Sigmoid colon (tissue), 6 donors: ENCODE measurements at regions not wholly inside any gene's neighbourhood (a gene's known extent, or its start where the extent isn't known, plus 50 kb on each side); places are given as distances from the start of the nearest gene placed in this dataset.

Experiments
- DNase-seq: peaks from one replicate; pipeline ENCODE4 v3.0.0-alpha.2; 2019
- H3K27ac ChIP-seq, 4 donors: fragments of 200-600 bp; sonication (generic); one replicate each; pipeline ENCODE4 v1.5.1; 2016 to 2019; ENCODE audit warnings: mild to moderate bottlenecking in 1 of 4
- H3K27me3 ChIP-seq, 3 donors: fragments of 200-600 bp; sonication (generic); one replicate each; pipeline ENCODE4 v1.5.1; 2019; ENCODE audit warnings: mild to moderate bottlenecking in 1 of 3
- H3K36me3 ChIP-seq, 4 donors: fragments of 200-600 bp; sonication (generic); one replicate each; pipeline ENCODE4 v1.5.1; 2016 to 2019
- H3K4me1 ChIP-seq, 4 donors: fragments of 200-600 bp; sonication (generic); one replicate each; pipeline ENCODE4 v1.5.1; 2017 to 2019
- H3K4me3 ChIP-seq, 4 donors: fragments of 200-600 bp; sonication (generic); one replicate each; pipeline ENCODE4 v1.5.1; 2017 to 2019; ENCODE audit warnings: mild to moderate bottlenecking in 2 of 4, moderate library complexity in 1 of 4
- H3K9me3 ChIP-seq, 4 donors: fragments of 200-600 bp in 3 of 4; sonication (generic) in 3 of 4; one replicate each; pipeline versions ENCODE4 v1.5.1 to v1.6.1; 2013 to 2019
- EP300 ChIP-seq, 4 donors: sonication (generic); formaldehyde crosslinking; IDR thresholded peaks; one replicate each; pipeline ENCODE4 v1.6.1; 2017; ENCODE audit warnings: antibody characterized with exemption in 4 of 4
- POLR2A ChIP-seq, 2 donors: fragments of 450-650 bp; IDR thresholded peaks; one replicate each; pipeline ENCODE4 v1.6.1; 2016; ENCODE audit warnings: antibody characterized with exemption in 2 of 2, mild to moderate bottlenecking in 2 of 2, moderate library complexity in 2 of 2
- POLR2AphosphoS5 ChIP-seq, 4 donors: sonication (generic); formaldehyde crosslinking; IDR thresholded peaks; one replicate each; pipeline ENCODE4 v1.6.1; 2017; ENCODE audit warnings: antibody characterized with exemption in 4 of 4
- WGBS, 2 donors: extraction: QIAGEN DNeasy Blood & Tissue Kit; methylation state at CpG; one replicate each; pipeline ENCODE4 v1.1.7; 2013; 5-methylcytosine and 5-hydroxymethylcytosine counted together
- intact Hi-C: fragments of 100-400 bp; cut with DNase I; formaldehyde crosslinking; loops from one replicate; pipeline ENCODE4 v1.15.1; 2023
- TF ChIP-seq, protein P1 (sequence below), 4 experiments: fragments of 450-650 bp in 3 of 4; fragments of 200-600 bp in 1 of 4; IDR thresholded peaks; one replicate each; pipeline ENCODE4 v1.5.1; 2016 to 2019; ENCODE audit warnings: antibody characterized with exemption in 4 of 4, mild to moderate bottlenecking in 3 of 4, moderate library complexity in 2 of 4
- donor health status: healthy with polysubstance abuse.
- donor health status: healthy.

DNA sequence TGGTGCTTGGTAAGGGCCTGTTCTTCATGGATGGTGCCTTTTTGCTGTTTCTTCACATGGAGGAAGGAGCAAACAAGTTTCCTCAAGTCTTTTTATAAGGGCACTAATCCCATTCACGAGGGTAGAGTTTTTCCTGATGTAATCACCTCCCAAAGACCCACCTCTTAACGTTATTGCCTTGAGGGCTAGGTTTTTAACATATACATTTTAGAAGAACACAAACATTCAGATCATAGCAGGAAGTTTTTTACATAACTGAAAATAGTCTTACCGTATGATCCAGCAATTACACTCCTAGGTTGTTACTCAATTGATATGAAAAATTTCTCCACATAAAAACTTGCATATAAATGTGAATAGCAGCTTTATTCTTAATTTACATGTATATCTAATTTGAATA, 976.3 kb downstream of the DSC3 start:
- DNase-seq = no peak
- H3K4me1 ChIP-seq = no peaks in the 10 kb centered on the region
- H3K4me3 ChIP-seq = no peak overlapping the region
- no peak for TF ChIP-seq POLR2AphosphoS5 (IDR thresholded peaks at IDR 0.05)
- TF ChIP-seq POLR2A (IDR thresholded peaks at IDR 0.05) = no peak
- no peak for TF ChIP-seq EP300 (IDR thresholded peaks at IDR 0.05)
- TF ChIP-seq, protein P1, sequence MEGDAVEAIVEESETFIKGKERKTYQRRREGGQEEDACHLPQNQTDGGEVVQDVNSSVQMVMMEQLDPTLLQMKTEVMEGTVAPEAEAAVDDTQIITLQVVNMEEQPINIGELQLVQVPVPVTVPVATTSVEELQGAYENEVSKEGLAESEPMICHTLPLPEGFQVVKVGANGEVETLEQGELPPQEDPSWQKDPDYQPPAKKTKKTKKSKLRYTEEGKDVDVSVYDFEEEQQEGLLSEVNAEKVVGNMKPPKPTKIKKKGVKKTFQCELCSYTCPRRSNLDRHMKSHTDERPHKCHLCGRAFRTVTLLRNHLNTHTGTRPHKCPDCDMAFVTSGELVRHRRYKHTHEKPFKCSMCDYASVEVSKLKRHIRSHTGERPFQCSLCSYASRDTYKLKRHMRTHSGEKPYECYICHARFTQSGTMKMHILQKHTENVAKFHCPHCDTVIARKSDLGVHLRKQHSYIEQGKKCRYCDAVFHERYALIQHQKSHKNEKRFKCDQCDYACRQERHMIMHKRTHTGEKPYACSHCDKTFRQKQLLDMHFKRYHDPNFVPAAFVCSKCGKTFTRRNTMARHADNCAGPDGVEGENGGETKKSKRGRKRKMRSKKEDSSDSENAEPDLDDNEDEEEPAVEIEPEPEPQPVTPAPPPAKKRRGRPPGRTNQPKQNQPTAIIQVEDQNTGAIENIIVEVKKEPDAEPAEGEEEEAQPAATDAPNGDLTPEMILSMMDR (IDR thresholded peaks at IDR 0.05) = no peak
- no peaks in the 10 kb centered on the region for H3K9me3 ChIP-seq
- intact Hi-C loops = no loop called here
- H3K27ac ChIP-seq = no peak overlapping the region
- H3K27me3 ChIP-seq = no peaks in the 10 kb centered on the region
- no peaks in the 10 kb centered on the region for H3K36me3 ChIP-seq
- WGBS, 2 donors = 49 to 55% methylated on average over 3 of the region's 3 CpGs

DNA sequence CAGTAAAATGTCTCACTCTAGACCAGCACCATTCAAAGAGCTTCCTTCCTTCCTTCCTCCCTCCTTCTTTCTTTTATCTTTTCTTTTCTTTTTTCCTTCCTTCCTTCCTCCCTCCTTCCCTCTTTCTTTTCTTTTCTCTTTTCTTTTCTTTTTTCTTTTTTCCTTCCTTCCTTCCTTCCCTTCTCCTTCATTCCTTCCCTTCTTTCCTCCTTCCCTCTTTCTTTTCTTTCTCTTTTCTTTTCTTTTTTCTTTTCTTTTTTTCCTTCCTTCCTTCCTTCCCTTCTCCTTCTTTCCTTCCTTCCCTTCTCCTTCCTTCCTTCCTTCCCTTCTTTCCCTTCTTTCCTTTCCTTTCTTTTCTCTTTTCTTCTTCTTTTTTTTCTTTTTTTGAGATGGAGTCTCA, 985.1 kb downstream of the DSC3 start:
- H3K4me1 ChIP-seq = no peaks in the 10 kb centered on the region
- no peak for DNase-seq
- no peak overlapping the region for H3K4me3 ChIP-seq
- H3K9me3 ChIP-seq = no peaks in the 10 kb centered on the region
- no peaks in the 10 kb centered on the region for H3K36me3 ChIP-seq
- intact Hi-C loops = no loop called here
- H3K27me3 ChIP-seq = no peaks in the 10 kb centered on the region
- TF ChIP-seq POLR2A (IDR thresholded peaks at IDR 0.05) (no peak), EP300 (IDR thresholded peaks at IDR 0.05) (no peak), POLR2AphosphoS5 (IDR thresholded peaks at IDR 0.05) (no peak)
- TF ChIP-seq, protein P1 (IDR thresholded peaks at IDR 0.05) = no peak
- H3K27ac ChIP-seq = no peak overlapping the region

DNA sequence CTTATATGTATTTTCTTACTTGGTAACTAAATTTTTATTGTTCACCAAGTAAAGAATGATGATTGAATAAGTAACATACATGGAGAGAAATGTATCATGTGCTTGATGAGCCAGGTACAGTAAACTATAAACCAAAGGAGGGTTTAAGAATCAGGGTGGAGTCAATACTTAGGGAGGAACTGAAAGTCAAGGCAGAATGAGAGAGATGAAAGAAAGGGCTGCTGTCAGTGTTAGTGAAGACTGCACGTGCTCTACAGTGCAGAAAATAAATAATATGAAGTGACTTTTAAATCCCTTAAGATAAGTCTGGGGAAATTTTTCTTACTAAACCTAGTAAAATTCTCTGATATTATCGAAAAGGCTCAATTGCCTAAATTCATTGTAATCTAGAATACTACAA, 986.0 kb downstream of the DSC3 start:
- no peak overlapping the region for H3K4me3 ChIP-seq
- H3K36me3 ChIP-seq = no peaks in the 10 kb centered on the region
- WGBS, 2 donors = 70 to 74% methylated on average over 2 of the region's 2 CpGs
- no peaks in the 10 kb centered on the region for H3K9me3 ChIP-seq
- TF ChIP-seq EP300 (IDR thresholded peaks at IDR 0.05) (no peak), POLR2AphosphoS5 (IDR thresholded peaks at IDR 0.05) (no peak), POLR2A (IDR thresholded peaks at IDR 0.05) (no peak)
- TF ChIP-seq, protein P1 (IDR thresholded peaks at IDR 0.05) = no peak
- no peaks in the 10 kb centered on the region for H3K27me3 ChIP-seq
- no peaks in the 10 kb centered on the region for H3K4me1 ChIP-seq
- DNase-seq = no peak
- intact Hi-C loops = no loop called here
- no peak overlapping the region for H3K27ac ChIP-seq

DNA sequence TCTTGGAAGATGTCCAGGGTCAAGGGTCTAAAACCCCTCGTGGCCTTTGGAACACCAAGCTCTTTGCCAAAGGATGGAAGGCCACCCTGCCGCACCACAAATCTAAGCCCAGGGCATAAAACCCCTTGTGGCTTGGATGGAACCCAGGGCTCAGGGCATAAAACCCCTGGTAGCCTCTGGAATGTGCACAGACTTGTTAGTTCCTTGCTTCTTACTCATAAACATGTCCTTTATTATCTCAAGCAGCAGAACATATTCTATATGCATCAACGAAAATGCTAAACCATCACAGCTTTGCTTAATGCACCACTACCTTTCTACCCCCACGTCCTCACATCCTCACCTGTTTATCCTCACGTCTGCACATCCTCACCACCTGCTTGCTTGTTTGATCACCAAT, 998.0 kb downstream of the DSC3 start:
- Histone ChIP-seq H3K27ac (no peak overlapping the region), H3K27me3 (no peaks in the 10 kb centered on the region), H3K4me1 (no peaks in the 10 kb centered on the region), H3K36me3 (no peaks in the 10 kb centered on the region), H3K4me3 (no peak overlapping the region), H3K9me3 (peaks cover 0 to 2% (median 0%) of the 10 kb centered on the region in 4 donors)
- 61 to 68% methylated on average over 5 of the region's 5 CpGs for WGBS, 2 donors
- DNase-seq = no peak
- intact Hi-C loops = no loop called here
- TF ChIP-seq EP300 (IDR thresholded peaks at IDR 0.05) (no peak), POLR2AphosphoS5 (IDR thresholded peaks at IDR 0.05) (no peak), POLR2A (IDR thresholded peaks at IDR 0.05) (no peak)
- TF ChIP-seq, protein P1 (IDR thresholded peaks at IDR 0.05) = no peak

DNA sequence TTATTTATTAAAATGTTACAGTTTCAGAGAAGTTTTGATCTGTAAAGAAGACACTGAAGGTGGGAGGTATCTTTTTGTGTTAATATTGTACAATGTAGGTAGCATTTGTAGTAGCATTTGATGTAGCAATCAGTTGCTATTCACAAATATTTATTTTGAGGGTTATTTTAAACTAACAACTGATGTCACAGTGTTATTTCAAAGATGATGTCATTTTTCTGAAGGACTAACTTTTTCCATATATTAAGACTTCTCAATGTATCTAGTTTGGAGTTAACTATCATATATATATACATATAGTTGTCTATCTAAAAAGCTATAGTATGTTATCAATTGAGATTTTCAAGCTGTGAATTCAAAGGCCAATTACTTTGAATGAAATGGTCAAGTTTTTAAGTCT, 1003.3 kb downstream of the DSC3 start:
- H3K36me3 ChIP-seq = no peaks in the 10 kb centered on the region
- intact Hi-C loops = no loop called here
- no peaks in the 10 kb centered on the region for H3K4me1 ChIP-seq
- peaks cover 0 to 3% (median 0%) of the 10 kb centered on the region in 4 donors for H3K9me3 ChIP-seq
- H3K27ac ChIP-seq = no peak overlapping the region
- DNase-seq = no peak
- TF ChIP-seq POLR2AphosphoS5 (IDR thresholded peaks at IDR 0.05) = no peak
- no peak for TF ChIP-seq POLR2A (IDR thresholded peaks at IDR 0.05)
- no peak for TF ChIP-seq EP300 (IDR thresholded peaks at IDR 0.05)
- no peaks in the 10 kb centered on the region for H3K27me3 ChIP-seq
- no peak overlapping the region for H3K4me3 ChIP-seq
